Left renal cortex interstitium (tissue), 4 donors: ENCODE measurements at regions not wholly inside any gene's neighbourhood (a gene's known extent, or its start where the extent isn't known, plus 50 kb on each side); places are given as distances from the start of the nearest gene placed in this dataset.
A peak's percentile ranks its signal among the peaks of the same experiment; 100 is the strongest.

Source experiments
- DNase-seq, 4 donors: peaks; one replicate each; pipeline ENCODE4 v3.0.0-alpha.2; 2013; ENCODE audit warnings: low read depth in 4 of 4, low spot score in 2 of 4, missing footprints in 1 of 4

- no peak for DNase-seq
These were observed 167.4 kb upstream of the LRIG3 start for GRCh38 chr12:59087691-59088090.

GRCh38 chr12:59087077-59087673, 166.9 kb upstream of the LRIG3 start:
- DNase-seq: no peak

GRCh38 chr12:59086126-59086525, 165.8 kb upstream of the LRIG3 start:
- no peak for DNase-seq

- DNase-seq: no peak
These were observed 165.4 kb upstream of the LRIG3 start for GRCh38 chr12:59085690-59086089.

- peak in 1 of 4 donors; percentile 69 for DNase-seq
These were observed 164.4 kb upstream of the LRIG3 start for GRCh38 chr12:59084511-59085375.

GRCh38 chr12:59082952-59083351, 162.6 kb upstream of the LRIG3 start:
- no peak for DNase-seq

GRCh38 chr12:59080101-59080500, 159.8 kb upstream of the LRIG3 start:
- DNase-seq: no peak

- no peak for DNase-seq
These were observed 159.2 kb upstream of the LRIG3 start for GRCh38 chr12:59079472-59079871.

- no peak for DNase-seq
These were observed 158.7 kb upstream of the LRIG3 start for GRCh38 chr12:59079002-59079401.

- no peak for DNase-seq
These were observed 157.5 kb upstream of the LRIG3 start for GRCh38 chr12:59077575-59078426.

- no peak for DNase-seq
These were observed 156.8 kb upstream of the LRIG3 start for GRCh38 chr12:59077153-59077552.

GRCh38 chr12:59076622-59077021, 156.3 kb upstream of the LRIG3 start:
- no peak for DNase-seq

- no peak for DNase-seq
These were observed 155.7 kb upstream of the LRIG3 start for GRCh38 chr12:59075968-59076490.

GRCh38 chr12:59075141-59075540, 154.8 kb upstream of the LRIG3 start:
- no peak for DNase-seq

- DNase-seq: no peak
These were observed 150.1 kb upstream of the LRIG3 start for GRCh38 chr12:59070322-59070933.

- no peak for DNase-seq
These were observed 149.2 kb upstream of the LRIG3 start for GRCh38 chr12:59069516-59069915.

- no peak for DNase-seq
These were observed 148.1 kb upstream of the LRIG3 start for GRCh38 chr12:59068436-59068835.

- no peak for DNase-seq
These were observed 146.8 kb upstream of the LRIG3 start for GRCh38 chr12:59067083-59067482.

GRCh38 chr12:59066445-59066844, 146.1 kb upstream of the LRIG3 start:
- no peak for DNase-seq

GRCh38 chr12:59059088-59059935, 139.0 kb upstream of the LRIG3 start:
- no peak for DNase-seq
